ENCODE measurements at regions not wholly inside any gene's neighbourhood (a gene's known extent, or its start where the extent isn't known, plus 50 kb on each side); places are given as distances from the start of the nearest gene placed in this dataset.
"Not testable (repeated sequence)": the region's sequence is repeated elsewhere in the genome, so short reads cannot be mapped to it uniquely, and the experiment has no call there.

DNA sequence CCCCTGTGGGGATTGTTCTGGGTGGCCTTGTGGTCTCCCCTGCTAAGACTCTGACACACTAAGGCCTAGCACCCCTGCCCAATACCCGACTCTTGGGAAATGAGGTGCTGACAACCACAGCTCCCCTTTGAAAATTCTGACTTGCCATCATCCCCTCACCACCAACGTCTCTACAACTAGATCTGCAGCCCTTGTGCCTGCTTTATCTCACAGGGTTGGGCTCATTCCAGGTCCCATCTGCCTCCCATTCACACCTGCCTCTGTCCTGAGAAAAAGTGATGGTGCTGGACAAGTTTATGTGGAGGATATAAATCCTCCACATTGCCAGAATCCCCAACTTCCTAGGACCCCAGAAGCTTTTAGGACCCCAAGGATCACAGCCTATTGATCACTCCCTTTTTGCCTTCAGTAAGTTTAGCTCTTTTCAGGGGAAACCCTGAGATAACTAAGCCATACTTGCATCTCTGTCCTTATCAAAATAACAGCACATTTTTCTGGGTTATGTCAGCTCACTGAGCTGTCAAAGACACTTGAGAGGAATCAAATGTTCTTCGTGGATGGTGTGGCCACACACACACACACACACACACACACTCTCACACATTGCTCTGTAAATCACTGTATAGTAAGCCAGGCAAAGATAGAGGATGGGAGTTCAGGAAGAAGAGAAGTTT lies 136.8 kb upstream of the CES5A start:
- DNase-seq: no peak

DNA sequence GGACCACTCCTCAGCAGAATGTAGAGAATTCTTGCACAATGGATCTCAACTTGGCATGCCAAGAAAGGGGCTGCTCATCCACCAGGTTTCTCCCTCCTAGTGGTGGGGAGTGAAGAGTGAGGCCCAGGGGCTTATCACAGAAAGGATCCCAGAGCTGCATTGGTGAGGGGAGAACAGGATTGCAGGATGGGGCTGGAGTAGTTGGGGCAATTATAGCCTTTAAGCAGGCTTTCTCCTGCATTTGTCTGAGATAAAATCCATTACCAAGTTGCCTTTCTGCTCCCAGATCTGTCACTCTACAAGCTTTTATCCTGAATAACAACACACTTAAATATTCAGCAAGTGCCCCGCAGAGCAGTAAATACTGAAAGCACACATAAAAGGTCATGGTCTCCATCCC lies 130.8 kb upstream of the CES5A start:
- DNase-seq: no peak

- no peak for DNase-seq
These were observed 124.5 kb upstream of the CES5A start for GRCh38 chr16:55999683-56000082.

DNA sequence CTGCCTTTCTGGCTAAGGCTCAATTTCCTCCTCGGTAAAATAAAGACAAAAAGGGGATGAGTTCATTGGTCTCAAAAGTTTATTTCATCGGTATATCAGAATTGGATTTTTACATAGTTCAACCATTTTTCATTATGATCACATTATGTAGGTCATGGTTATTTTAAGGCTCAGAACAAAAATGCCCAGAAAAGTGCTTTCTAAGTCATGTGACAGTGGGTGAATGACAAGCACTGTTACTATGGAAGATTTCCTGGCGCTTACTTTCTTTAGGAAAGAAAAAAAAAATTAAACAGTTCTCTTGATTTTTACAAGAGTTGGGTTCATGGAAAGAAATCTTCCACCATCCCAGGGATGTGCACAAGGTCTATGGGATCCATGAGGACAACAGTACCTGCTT lies 117.9 kb upstream of the CES5A start:
- no peak for DNase-seq

DNA sequence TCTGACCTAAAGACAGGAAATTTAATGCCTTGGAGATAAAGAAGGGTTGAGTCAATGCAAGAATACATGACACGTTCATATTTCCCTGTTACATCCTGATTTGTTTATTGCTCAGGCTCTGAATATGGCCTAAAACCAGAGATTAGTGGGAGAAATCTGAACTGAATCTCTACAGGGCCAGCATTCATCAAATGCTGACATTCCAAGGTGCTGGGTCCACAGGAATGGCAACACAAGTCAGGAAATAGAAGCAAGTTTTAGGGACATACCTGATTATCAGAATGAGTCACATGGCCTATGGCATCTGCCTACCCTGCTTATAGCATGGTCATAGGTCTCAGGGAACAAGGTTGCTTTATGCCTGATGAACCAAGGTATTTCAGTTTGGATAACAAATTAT lies 117.4 kb upstream of the CES5A start:
- no peak for DNase-seq

GRCh38 chr16:55991843-55992242 lies 116.7 kb upstream of the CES5A start:
- DNase-seq: no peak

DNA sequence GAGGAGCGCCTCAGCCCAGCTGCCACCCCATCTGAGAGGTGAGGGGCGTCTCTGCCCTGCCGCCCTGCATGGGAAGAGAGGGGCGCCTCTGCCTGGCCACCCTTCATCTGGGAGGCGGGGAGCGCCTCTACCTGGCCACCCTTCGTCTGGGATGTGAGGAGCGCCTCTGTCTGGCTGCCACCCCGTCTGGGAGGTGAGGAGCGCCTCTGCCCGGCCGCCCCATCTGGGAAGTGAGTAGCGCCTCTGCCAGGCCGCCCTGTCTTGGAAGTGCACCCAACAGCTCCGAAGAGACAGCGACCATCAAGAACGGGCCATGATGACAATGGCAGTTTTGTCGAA lies 114.4 kb upstream of the CES5A start:
- no peak for DNase-seq

- DNase-seq: not testable (repeated sequence)
These were observed 113.8 kb upstream of the CES5A start for GRCh38 chr16:55988850-55989568.

DNA sequence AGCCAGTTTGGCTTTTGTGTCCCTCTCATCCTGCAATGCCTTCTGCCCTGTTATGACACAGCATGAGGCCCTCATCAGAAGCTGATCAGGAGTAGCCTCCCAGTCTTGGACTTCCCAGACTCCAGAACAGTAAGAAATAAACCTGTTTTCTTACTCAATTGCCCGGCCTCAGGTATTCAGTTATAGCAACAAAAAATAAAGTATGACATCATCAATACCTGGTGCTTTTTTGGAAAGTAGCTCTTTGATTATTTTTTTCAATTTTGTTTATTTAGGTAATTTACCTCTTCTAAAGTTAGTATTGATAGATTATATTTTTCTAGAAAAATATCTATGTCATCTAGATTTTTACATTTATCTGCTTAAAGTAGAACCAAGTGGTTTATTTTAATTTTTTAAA lies 112.8 kb upstream of the CES5A start:
- no peak for DNase-seq

DNA sequence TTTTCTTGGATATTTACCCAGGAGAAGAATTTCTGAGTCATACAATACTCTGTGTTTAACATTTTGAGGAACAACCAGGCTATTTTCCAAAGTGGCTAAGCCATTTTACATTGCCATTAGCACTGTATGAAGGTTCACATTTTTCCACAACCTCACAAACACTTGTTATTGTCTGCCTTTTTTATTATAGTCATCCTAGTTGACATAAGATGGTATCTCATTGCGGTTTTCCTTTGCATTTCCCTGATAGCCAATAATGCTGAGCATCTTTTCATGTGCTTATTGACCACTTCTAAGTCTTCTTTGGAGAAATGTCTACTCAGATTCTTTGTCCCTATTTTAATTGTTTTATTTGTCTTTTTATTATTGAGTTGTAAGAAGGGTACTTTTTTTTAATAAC lies 107.4 kb upstream of the CES5A start:
- no peak for DNase-seq

DNA sequence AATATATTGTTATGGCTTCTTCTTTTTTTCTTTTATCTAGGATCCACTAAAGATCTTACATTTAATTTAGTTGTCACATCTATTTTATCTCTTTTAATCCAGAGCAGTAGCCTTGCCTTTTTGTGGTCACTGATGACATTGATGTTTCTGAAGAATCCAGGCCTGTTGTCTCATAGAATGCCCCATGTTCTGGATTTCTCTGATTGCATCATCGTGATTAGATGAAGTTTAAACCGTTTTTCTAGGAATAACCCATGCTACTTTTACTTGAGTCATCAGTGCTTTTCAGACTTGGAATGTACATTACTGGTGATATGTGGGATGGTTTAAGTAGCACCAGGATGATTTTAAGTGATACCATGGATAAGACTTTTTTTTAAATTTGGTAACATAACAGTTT lies 106.4 kb upstream of the CES5A start:
- no peak for DNase-seq

DNA sequence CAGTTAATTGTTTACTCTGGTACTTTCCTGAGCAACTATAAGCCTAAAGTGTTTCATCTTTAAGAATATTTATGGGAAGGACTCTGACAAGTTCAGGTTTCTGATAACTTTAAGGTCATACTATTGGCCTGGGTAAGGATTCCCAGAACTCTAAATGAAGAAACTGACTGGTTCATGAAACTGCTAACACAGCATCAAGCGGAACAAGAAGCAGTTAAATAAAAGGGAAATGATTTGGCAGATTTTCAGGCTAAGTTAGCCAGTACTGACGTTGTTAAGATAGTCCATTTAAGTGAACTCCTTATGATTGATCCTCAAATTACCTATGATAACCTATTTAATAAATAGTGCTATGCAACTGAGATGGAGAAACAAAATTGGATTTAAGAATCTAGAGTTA lies 101.6 kb upstream of the CES5A start:
- DNase-seq: no peak

DNA sequence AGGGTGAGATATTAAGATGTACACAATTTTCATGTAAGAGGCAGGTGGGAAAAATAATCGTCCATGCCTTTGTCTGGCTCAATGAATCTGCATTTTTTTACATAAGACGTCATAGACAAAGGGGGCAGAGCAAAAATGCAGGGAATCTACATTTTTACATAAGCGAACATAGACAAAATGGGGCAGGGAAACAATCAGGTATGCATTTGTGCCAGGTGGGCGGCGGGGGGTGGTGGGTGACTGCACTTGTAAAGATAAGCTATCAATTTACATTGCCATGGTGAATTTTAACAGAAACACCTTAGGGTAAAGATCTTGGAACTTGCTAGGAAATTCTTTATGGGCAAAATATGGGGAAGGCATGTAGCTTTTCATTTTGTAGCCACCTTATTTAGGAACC lies 96.3 kb upstream of the CES5A start:
- no peak for DNase-seq

- no peak for DNase-seq
These were observed 93.0 kb upstream of the CES5A start for GRCh38 chr16:55968221-55968620.

- no peak for DNase-seq
These were observed 89.8 kb upstream of the CES5A start for GRCh38 chr16:55964923-55965475.

DNA sequence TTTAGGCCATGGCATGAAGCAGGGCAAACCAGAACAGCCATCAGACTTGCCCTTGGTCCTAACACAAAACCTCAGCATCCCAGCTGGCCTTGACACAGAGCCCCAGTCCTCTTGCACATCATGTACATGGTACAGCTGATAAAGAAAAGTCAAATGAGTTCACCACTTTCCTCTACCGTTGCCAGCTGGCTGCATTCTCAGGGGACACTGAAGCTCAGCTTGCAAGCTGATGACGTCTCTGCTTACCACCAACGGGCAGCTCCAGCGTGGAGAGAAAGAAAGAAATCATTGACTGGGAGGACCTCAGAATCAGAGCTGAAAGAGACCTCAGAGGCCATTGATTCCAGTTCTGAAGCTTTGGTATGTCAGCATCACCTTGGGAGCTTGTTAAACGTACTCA lies 80.7 kb upstream of the CES5A start:
- DNase-seq: no peak

DNA sequence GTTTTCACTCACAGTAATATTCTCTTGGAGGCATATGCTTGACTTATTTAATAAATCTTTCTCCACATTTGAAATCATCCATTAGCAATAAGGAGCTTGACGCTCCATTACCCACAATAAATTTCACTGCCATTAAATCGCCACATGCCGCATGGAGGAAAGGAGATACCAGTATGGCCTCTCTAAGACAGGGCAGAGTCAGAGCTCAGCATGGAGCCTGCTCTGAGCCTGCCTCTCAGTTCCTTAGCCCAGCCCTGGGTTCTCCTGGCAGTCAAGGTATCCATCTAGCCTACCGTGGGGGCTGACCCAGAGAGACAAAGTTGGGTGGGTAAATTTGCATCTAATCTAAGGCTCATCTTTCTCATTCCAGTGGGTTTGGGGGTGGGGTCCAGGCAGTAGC lies 80.3 kb upstream of the CES5A start:
- DNase-seq: no peak

GRCh38 chr16:55954906-55955305 lies 79.7 kb upstream of the CES5A start:
- no peak for DNase-seq

- no peak for DNase-seq
These were observed 74.3 kb upstream of the CES5A start for GRCh38 chr16:55949518-55949917.

- DNase-seq: no peak
These were observed 73.1 kb upstream of the CES5A start for GRCh38 chr16:55948230-55948629.

DNA sequence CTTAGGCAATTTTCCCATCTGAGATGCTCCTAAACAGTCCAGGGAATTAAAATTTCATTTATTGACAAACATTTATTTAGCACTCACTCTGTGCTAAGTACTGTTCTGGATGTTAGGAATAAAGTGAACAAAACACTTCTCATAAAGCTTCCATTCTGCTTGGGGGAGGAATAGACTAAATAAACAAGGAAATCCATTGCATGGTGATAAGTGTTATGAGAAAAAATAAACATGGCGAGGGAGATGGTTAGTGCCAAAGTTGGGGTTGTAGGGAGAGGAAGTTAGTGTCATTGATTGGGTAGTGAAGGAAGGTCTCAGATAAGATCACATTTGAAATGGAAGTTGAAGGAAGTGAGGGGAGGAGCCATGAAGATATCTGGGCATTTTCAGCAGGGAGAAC lies 72.2 kb upstream of the CES5A start:
- no peak for DNase-seq

- DNase-seq: peak; percentile 6 to 13
These were observed 69.2 kb upstream of the CES5A start for GRCh38 chr16:55944377-55944802.

DNA sequence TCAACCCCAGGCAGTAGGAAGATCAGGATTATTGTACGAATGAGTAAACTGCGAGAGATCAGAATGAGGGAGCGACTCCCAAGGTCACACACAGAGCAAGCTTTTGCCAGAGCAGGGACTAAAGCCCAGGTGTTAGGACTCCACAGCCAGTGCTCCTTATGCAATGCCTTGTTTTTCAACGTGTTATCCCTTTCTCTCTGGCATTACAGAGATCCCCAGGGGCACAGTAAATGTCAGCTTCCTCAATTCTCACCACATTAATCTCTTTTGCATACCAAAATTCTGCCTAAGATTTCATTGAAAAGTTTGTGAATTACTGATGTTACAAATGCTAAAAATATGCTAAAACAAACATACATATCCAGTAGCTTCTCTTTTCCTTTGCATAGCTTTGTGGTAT lies 68.1 kb upstream of the CES5A start:
- DNase-seq: no peak

GRCh38 chr16:55942821-55943220 lies 67.6 kb upstream of the CES5A start:
- no peak for DNase-seq

- no peak for DNase-seq
These were observed 66.4 kb upstream of the CES5A start for GRCh38 chr16:55941552-55941951.
